ENCODE measurements at regions not wholly inside any gene's neighbourhood (a gene's known extent, or its start where the extent isn't known, plus 50 kb on each side); places are given as distances from the start of the nearest gene placed in this dataset.

DNA sequence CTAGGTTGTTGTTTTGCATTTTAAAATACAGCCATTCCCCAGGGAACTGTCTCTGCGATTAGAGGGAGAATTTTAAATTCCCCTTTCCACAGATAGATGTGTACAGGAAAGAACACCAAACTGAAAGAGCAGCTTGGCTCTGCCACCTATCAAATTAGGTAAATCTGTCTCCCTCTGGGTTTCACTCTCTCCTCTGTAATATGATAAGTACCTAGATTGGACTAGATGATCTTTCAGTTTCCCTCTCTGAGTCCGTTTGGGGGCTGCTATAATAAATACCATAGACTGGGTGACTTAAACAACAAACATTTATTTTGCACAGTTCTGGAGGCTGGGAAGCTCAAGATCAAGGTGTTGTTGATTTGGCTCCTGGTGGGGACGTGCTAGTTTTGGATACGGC is 186.0 kb downstream of the KIF20B start:
- ATAC-seq (ENCODE audit: poor library complexity) (no peak), DNase-seq (no peak)
- H3K4me3 ChIP-seq (ENCODE audit: low read length), result no peak overlapping the region
- H3K36me3 ChIP-seq (ENCODE audit: insufficient read depth, low read length), result no peaks in the 10 kb centered on the region
- POLR2A ChIA-PET, result no interaction called here
- TF ChIP-seq, protein P1, sequence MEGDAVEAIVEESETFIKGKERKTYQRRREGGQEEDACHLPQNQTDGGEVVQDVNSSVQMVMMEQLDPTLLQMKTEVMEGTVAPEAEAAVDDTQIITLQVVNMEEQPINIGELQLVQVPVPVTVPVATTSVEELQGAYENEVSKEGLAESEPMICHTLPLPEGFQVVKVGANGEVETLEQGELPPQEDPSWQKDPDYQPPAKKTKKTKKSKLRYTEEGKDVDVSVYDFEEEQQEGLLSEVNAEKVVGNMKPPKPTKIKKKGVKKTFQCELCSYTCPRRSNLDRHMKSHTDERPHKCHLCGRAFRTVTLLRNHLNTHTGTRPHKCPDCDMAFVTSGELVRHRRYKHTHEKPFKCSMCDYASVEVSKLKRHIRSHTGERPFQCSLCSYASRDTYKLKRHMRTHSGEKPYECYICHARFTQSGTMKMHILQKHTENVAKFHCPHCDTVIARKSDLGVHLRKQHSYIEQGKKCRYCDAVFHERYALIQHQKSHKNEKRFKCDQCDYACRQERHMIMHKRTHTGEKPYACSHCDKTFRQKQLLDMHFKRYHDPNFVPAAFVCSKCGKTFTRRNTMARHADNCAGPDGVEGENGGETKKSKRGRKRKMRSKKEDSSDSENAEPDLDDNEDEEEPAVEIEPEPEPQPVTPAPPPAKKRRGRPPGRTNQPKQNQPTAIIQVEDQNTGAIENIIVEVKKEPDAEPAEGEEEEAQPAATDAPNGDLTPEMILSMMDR (IDR thresholded peaks at IDR 0.05), result no peak
- H3K27ac ChIP-seq (ENCODE audit: low read depth in 1 of 2, low read length in 2 of 2), result no peak overlapping the region
- intact Hi-C loops (cut with DNase I, micrococcal nuclease), result no loop called here
- no peaks in the 10 kb centered on the region for H3K9me3 ChIP-seq (ENCODE audit: control insufficient read depth in 1 of 2, insufficient read depth in 1 of 2, low read length in 2 of 2)
- no peaks in the 10 kb centered on the region for H3K4me1 ChIP-seq (ENCODE audit: insufficient read depth, low read length)
- CTCF ChIA-PET, result no interaction called here
- peaks cover 2% of the 10 kb centered on the region for H3K9me3 Mint-ChIP-seq
- no peaks in the 10 kb centered on the region for H3K27me3 ChIP-seq (ENCODE audit: control insufficient read depth in 1 of 2, insufficient read depth in 2 of 2, low read length in 2 of 2)
- H3K27ac Mint-ChIP-seq, result no peak overlapping the region
- H3K4me3 Mint-ChIP-seq, result no peak overlapping the region
- H3K36me3 Mint-ChIP-seq (ENCODE audit: low read depth), result no peaks in the 10 kb centered on the region
- no peaks in the 10 kb centered on the region for H3K4me1 Mint-ChIP-seq (ENCODE audit: low read depth)
- peaks cover 10% of the 10 kb centered on the region for H3K27me3 Mint-ChIP-seq

DNA sequence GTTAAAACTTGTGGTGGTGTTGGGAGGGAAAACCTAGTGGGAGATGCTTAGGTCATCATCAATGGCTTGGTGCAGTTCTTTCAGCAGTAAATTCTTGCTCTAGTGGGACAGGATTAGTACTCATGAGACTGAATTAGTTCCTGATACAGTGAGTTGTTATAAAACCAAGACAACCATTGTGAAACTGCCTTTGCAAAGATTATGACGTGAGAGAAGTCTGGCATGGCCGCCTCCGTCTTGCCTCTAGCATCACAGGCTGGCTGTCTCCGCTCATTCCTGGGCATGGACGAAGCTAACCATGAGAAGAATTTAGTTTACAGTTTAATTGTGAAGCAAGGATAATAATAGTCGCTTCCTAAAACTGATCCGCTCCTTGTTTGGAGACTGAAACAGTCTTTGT is 186.4 kb downstream of the KIF20B start:
- H3K4me1 ChIP-seq (ENCODE audit: insufficient read depth, low read length), result no peaks in the 10 kb centered on the region
- ChIA-PET POLR2A (no interaction called here), CTCF (no interaction called here)
- peak in 3 of 14 experiments; percentile 8 to 17 (median 16) for DNase-seq
- H3K27me3 ChIP-seq (ENCODE audit: control insufficient read depth in 1 of 2, insufficient read depth in 2 of 2, low read length in 2 of 2), result no peaks in the 10 kb centered on the region
- TF ChIP-seq, protein P1 (IDR thresholded peaks at IDR 0.05), result no peak
- no peak overlapping the region for H3K27ac Mint-ChIP-seq
- H3K4me3 ChIP-seq (ENCODE audit: low read length), result no peak overlapping the region
- H3K36me3 ChIP-seq (ENCODE audit: insufficient read depth, low read length), result no peaks in the 10 kb centered on the region
- H3K27me3 Mint-ChIP-seq, result peaks cover 10% of the 10 kb centered on the region
- no peaks in the 10 kb centered on the region for H3K9me3 ChIP-seq (ENCODE audit: control insufficient read depth in 1 of 2, insufficient read depth in 1 of 2, low read length in 2 of 2)
- H3K27ac ChIP-seq (ENCODE audit: low read depth in 1 of 2, low read length in 2 of 2), result no peak overlapping the region
- H3K36me3 Mint-ChIP-seq (ENCODE audit: low read depth), result no peaks in the 10 kb centered on the region
- intact Hi-C loops (cut with DNase I, micrococcal nuclease), result no loop called here
- H3K9me3 Mint-ChIP-seq, result no peaks in the 10 kb centered on the region
- H3K4me3 Mint-ChIP-seq, result no peak overlapping the region
- H3K4me1 Mint-ChIP-seq (ENCODE audit: low read depth), result no peaks in the 10 kb centered on the region
- ATAC-seq (ENCODE audit: poor library complexity), result no peak

DNA sequence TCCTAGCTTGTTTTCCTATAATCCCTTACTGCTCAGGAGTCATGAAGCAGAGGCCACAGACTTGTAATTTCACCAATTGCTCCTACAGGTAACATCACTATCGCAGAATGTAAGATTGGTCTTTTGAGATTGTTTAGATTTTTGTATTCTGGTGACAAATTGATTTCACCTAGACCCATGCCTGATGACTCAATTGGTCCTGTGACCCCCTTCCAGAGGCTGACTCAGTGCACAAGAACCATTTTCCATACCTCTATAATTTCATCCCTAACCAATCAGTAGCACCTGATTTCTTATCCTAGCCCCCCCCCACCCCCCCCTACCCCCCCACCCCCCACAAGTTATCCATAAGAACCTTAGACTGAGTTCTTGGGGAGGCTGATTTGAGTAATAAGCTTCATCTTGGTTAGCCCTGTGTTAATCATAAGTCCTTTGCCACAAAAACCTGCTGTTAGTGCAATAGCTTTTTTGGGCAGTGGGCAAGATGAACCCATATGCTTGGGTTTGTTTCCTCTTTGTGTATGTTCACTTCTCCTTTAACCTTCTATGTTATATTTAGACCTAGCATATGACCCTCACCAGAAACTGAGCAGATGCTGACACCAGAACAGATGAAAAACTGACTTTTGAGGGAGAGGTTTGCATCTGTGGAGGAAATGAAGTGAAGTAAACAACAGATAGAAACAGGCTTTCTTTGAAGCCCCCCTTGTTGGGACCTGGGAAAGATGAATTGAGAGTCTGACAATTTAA is 187.1 kb downstream of the KIF20B start:
- Histone ChIP-seq H3K36me3 (ENCODE audit: insufficient read depth, low read length) (no peaks in the 10 kb centered on the region), H3K27me3 (ENCODE audit: control insufficient read depth in 1 of 2, insufficient read depth in 2 of 2, low read length in 2 of 2) (no peaks in the 10 kb centered on the region), H3K4me1 (ENCODE audit: insufficient read depth, low read length) (no peaks in the 10 kb centered on the region), H3K4me3 (ENCODE audit: low read length) (no peak overlapping the region), H3K9me3 (ENCODE audit: control insufficient read depth in 1 of 2, insufficient read depth in 1 of 2, low read length in 2 of 2) (no peaks in the 10 kb centered on the region), H3K27ac (ENCODE audit: low read depth in 1 of 2, low read length in 2 of 2) (no peak overlapping the region)
- DNase-seq (peak in 3 of 14 experiments; percentile 13 to 21 (median 19)), ATAC-seq (ENCODE audit: poor library complexity) (no peak)
- no peaks in the 10 kb centered on the region for H3K4me1 Mint-ChIP-seq (ENCODE audit: low read depth)
- no peak overlapping the region for H3K27ac Mint-ChIP-seq
- peaks cover 14% of the 10 kb centered on the region for H3K27me3 Mint-ChIP-seq
- H3K36me3 Mint-ChIP-seq (ENCODE audit: low read depth), result no peaks in the 10 kb centered on the region
- ChIA-PET CTCF (no interaction called here), POLR2A (no interaction called here)
- no peak overlapping the region for H3K4me3 Mint-ChIP-seq
- intact Hi-C loops (cut with DNase I, micrococcal nuclease), result no loop called here
- H3K9me3 Mint-ChIP-seq, result no peaks in the 10 kb centered on the region
- TF ChIP-seq, protein P1 (IDR thresholded peaks at IDR 0.05), result no peak

Data from CD4-positive, alpha-beta T cell (primary cell).